ENCODE measurements at regions not wholly inside any gene's neighbourhood (a gene's known extent, or its start where the extent isn't known, plus 50 kb on each side); places are given as distances from the start of the nearest gene placed in this dataset.

DNA sequence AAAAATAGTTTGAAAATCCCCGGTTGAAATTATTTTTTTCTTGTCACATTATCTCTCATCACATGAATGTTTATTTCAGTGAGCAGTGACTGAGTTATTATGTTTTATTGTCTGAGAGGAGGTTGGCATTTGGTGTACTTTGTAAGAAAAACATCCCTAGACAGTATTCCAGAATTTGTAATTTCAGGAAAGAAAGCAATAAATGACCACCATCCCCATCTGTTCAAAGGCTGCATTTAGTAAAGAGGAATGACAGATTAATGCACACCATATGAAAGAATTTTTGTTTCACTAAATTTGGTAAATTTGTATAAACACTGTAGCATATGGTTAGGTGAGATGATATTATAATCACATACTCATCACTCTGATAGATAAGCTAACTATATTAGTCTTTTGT is 57.1 kb upstream of the FUT9 start:
- TF ChIP-seq, protein P1, sequence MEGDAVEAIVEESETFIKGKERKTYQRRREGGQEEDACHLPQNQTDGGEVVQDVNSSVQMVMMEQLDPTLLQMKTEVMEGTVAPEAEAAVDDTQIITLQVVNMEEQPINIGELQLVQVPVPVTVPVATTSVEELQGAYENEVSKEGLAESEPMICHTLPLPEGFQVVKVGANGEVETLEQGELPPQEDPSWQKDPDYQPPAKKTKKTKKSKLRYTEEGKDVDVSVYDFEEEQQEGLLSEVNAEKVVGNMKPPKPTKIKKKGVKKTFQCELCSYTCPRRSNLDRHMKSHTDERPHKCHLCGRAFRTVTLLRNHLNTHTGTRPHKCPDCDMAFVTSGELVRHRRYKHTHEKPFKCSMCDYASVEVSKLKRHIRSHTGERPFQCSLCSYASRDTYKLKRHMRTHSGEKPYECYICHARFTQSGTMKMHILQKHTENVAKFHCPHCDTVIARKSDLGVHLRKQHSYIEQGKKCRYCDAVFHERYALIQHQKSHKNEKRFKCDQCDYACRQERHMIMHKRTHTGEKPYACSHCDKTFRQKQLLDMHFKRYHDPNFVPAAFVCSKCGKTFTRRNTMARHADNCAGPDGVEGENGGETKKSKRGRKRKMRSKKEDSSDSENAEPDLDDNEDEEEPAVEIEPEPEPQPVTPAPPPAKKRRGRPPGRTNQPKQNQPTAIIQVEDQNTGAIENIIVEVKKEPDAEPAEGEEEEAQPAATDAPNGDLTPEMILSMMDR (conservative IDR thresholded peaks at IDR 0.05): no peak
- no peak for TF ChIP-seq ZFX (IDR thresholded peaks at IDR 0.05)

Data from C4-2B (cell line).